Neural cell (in vitro differentiated cells): ENCODE measurements at regions not wholly inside any gene's neighbourhood (a gene's known extent, or its start where the extent isn't known, plus 50 kb on each side); places are given as distances from the start of the nearest gene placed in this dataset.

Experiments used
- H2AFZ ChIP-seq: fragments of 200-600, 300-800 bp; sonication (generic), shearing (Covaris generic); 2 replicates; pipeline ENCODE4 v1.6.0; 2014; ENCODE audit warnings: low read depth, mild to moderate bottlenecking, antibody characterized with exemption, low read length, moderate library complexity
- H3F3A ChIP-seq: fragments of 200-600 bp; shearing (Covaris generic); 2 replicates; pipeline ENCODE4 v1.6.1; 2016; ENCODE audit warnings: mild to moderate bottlenecking, moderate library complexity, mixed read lengths, antibody characterized with exemption, low read length; ENCODE audit not compliant: insufficient read depth, poor library complexity, severe bottlenecking
- H3K27ac ChIP-seq: fragments of 200-600, 300-800 bp; sonication (generic), shearing (Covaris generic); 2 replicates; pipeline ENCODE4 v1.5.1; 2014; ENCODE audit warnings: mild to moderate bottlenecking, low read length, moderate library complexity
- H3K27me3 ChIP-seq: fragments of 300-800, 200-600 bp; sonication (generic), shearing (Covaris generic); 2 replicates; pipeline ENCODE4 v1.6.0; 2014; ENCODE audit warnings: mild to moderate bottlenecking, low read depth, low read length, moderate library complexity; ENCODE audit not compliant: insufficient read depth
- H3K36me3 ChIP-seq: fragments of 300-800, 200-600 bp; sonication (generic), shearing (Covaris generic); 2 replicates; pipeline ENCODE4 v1.5.1; 2014; ENCODE audit warnings: mild to moderate bottlenecking, antibody characterized with exemption, low read length, moderate library complexity; ENCODE audit not compliant: insufficient read depth
- H3K4me2 ChIP-seq: fragments of 300-800, 200-600 bp; sonication (generic), shearing (Covaris generic); 2 replicates; pipeline ENCODE4 v1.6.0; 2014; ENCODE audit warnings: mild to moderate bottlenecking, low read length
- H3K4me3 ChIP-seq: fragments of 300-800, 200-600 bp; sonication (generic), shearing (Covaris generic); 2 replicates; pipeline ENCODE4 v1.5.1; 2014; ENCODE audit warnings: mild to moderate bottlenecking, low read length, moderate library complexity
- H3K79me2 ChIP-seq: fragments of 200-600 bp; shearing (Covaris generic); replicated peaks from 2 replicates; pipeline ENCODE4 v1.6.0; 2014; ENCODE audit warnings: mild to moderate bottlenecking, low read length, moderate library complexity; ENCODE audit not compliant: insufficient read depth
- H3K9ac ChIP-seq: fragments of 300-800, 200-600 bp; sonication (generic), shearing (Covaris generic); 2 replicates; pipeline ENCODE4 v1.6.1; 2016; ENCODE audit warnings: mild to moderate bottlenecking, low read length, mixed read lengths
- H3K9me2 ChIP-seq: fragments of 200-600 bp; shearing (Covaris generic); 2 replicates; pipeline ENCODE4 v1.6.1; 2016; ENCODE audit warnings: mild to moderate bottlenecking, low read length, mixed read lengths; ENCODE audit not compliant: insufficient read depth
- H3K9me3 ChIP-seq: fragments of 200-600, 300-800 bp; sonication (generic), shearing (Covaris generic); 2 replicates; pipeline ENCODE4 v1.6.1; 2016; ENCODE audit warnings: mild to moderate bottlenecking, mixed run types, low read length, moderate library complexity, mixed read lengths
- H4K20me1 ChIP-seq: fragments of 200-600 bp; shearing (Covaris generic); 2 replicates; pipeline ENCODE4 v1.6.1; 2016; ENCODE audit warnings: mild to moderate bottlenecking, mixed run types; ENCODE audit not compliant: insufficient read depth
- EP300 ChIP-seq: fragments of 450-650 bp; conservative IDR thresholded peaks from 2 replicates; pipeline ENCODE4 v1.6.1; 2014; ENCODE audit warnings: antibody characterized with exemption, mild to moderate bottlenecking, moderate library complexity; ENCODE audit not compliant: poor library complexity, severe bottlenecking
- EZH2 ChIP-seq: fragments of 200-600, 300-800 bp; shearing (Covaris generic), sonication (generic); IDR thresholded peaks from 2 replicates; pipeline ENCODE4 v1.6.1; 2014; ENCODE audit warnings: antibody characterized with exemption, low read length, borderline replicate concordance, mild to moderate bottlenecking; ENCODE audit not compliant: insufficient read depth, poor library complexity, severe bottlenecking
- MXI1 ChIP-seq: fragments of 450-650 bp; conservative IDR thresholded peaks from 2 replicates; pipeline ENCODE4 v1.6.1; 2014; ENCODE audit warnings: antibody characterized with exemption, mild to moderate bottlenecking; ENCODE audit not compliant: poor library complexity, severe bottlenecking
- POLR2AphosphoS5 ChIP-seq: IDR thresholded peaks from 2 replicates; pipeline ENCODE4 v1.6.1; 2012
- RAD21 ChIP-seq: fragments of 450-650 bp; conservative IDR thresholded peaks from 2 replicates; pipeline ENCODE4 v1.6.1; 2014; ENCODE audit warnings: antibody characterized with exemption, mild to moderate bottlenecking, moderate library complexity
- REST ChIP-seq: IDR thresholded peaks from 2 replicates; pipeline ENCODE4 v1.6.1; 2012; ENCODE audit warnings: borderline replicate concordance
- SMC3 ChIP-seq: fragments of 450-650 bp; conservative IDR thresholded peaks from 2 replicates; pipeline ENCODE4 v1.6.1; 2014; ENCODE audit warnings: antibody characterized with exemption, mild to moderate bottlenecking, moderate library complexity; ENCODE audit not compliant: poor library complexity
- TAF1 ChIP-seq: IDR thresholded peaks from 2 replicates; pipeline ENCODE4 v1.6.1; 2012; ENCODE audit warnings: low read depth
- TF ChIP-seq, protein P1 (sequence below): fragments of 450-650 bp; IDR thresholded peaks from 2 replicates; pipeline ENCODE4 v1.5.1; 2014; ENCODE audit warnings: antibody characterized with exemption, mild to moderate bottlenecking, moderate library complexity; ENCODE audit not compliant: poor library complexity, severe bottlenecking

GRCh38 chr10:105967256-105967655 lies 1197.2 kb downstream of the SORCS1 start:
- no peaks in the 10 kb centered on the region for H3K9me2 ChIP-seq
- H2AFZ ChIP-seq, result no peak overlapping the region
- H3K79me2 ChIP-seq, result no peaks in the 10 kb centered on the region
- no peak overlapping the region for H3K4me2 ChIP-seq
- H3K4me3 ChIP-seq, result no peak overlapping the region
- H4K20me1 ChIP-seq, result no peaks in the 10 kb centered on the region
- no peaks in the 10 kb centered on the region for H3K36me3 ChIP-seq
- TF ChIP-seq POLR2AphosphoS5 (no peak), SMC3 (no peak), MXI1 (no peak), RAD21 (no peak), EZH2 (no peak), REST (no peak), TAF1 (no peak), EP300 (no peak)
- TF ChIP-seq, protein P1, sequence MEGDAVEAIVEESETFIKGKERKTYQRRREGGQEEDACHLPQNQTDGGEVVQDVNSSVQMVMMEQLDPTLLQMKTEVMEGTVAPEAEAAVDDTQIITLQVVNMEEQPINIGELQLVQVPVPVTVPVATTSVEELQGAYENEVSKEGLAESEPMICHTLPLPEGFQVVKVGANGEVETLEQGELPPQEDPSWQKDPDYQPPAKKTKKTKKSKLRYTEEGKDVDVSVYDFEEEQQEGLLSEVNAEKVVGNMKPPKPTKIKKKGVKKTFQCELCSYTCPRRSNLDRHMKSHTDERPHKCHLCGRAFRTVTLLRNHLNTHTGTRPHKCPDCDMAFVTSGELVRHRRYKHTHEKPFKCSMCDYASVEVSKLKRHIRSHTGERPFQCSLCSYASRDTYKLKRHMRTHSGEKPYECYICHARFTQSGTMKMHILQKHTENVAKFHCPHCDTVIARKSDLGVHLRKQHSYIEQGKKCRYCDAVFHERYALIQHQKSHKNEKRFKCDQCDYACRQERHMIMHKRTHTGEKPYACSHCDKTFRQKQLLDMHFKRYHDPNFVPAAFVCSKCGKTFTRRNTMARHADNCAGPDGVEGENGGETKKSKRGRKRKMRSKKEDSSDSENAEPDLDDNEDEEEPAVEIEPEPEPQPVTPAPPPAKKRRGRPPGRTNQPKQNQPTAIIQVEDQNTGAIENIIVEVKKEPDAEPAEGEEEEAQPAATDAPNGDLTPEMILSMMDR, result no peak
- H3K27ac ChIP-seq, result no peak overlapping the region
- no peaks in the 10 kb centered on the region for H3K9me3 ChIP-seq
- no peak overlapping the region for H3K9ac ChIP-seq
- H3F3A ChIP-seq, result no peaks in the 10 kb centered on the region
- H3K27me3 ChIP-seq, result no peaks in the 10 kb centered on the region

GRCh38 chr10:105965141-105965540 lies 1199.4 kb downstream of the SORCS1 start:
- H2AFZ ChIP-seq, result no peak overlapping the region

More at GRCh38 chr10:105965141-105965540, 1199.4 kb downstream of the SORCS1 start:
- no peaks in the 10 kb centered on the region for H3K27me3 ChIP-seq
- H3F3A ChIP-seq, result no peaks in the 10 kb centered on the region
- no peak overlapping the region for H3K4me2 ChIP-seq
- H3K9ac ChIP-seq, result no peak overlapping the region
- H4K20me1 ChIP-seq, result no peaks in the 10 kb centered on the region
- H3K9me3 ChIP-seq, result no peaks in the 10 kb centered on the region
- H3K9me2 ChIP-seq, result no peaks in the 10 kb centered on the region
- H3K79me2 ChIP-seq, result no peaks in the 10 kb centered on the region
- TF ChIP-seq TAF1 (no peak), RAD21 (no peak), EZH2 (no peak), REST (no peak), EP300 (no peak), MXI1 (no peak), SMC3 (no peak), POLR2AphosphoS5 (no peak)
- TF ChIP-seq, protein P1, result no peak
- H3K27ac ChIP-seq, result no peak overlapping the region
- H3K36me3 ChIP-seq, result no peaks in the 10 kb centered on the region
- H3K4me3 ChIP-seq, result no peak overlapping the region
